H1 (cell line): ENCODE measurements at regions not wholly inside any gene's neighbourhood (a gene's known extent, or its start where the extent isn't known, plus 50 kb on each side); places are given as distances from the start of the nearest gene placed in this dataset.

Experiments used
- GABPA ChIP-seq: IDR thresholded peaks from 2 replicates; pipeline ENCODE4 v1.6.1; 2011; ENCODE audit warnings: mild to moderate bottlenecking, low read length, moderate library complexity, borderline replicate concordance; ENCODE audit not compliant: insufficient read depth
- TEAD4 ChIP-seq: IDR thresholded peaks from 2 replicates; pipeline ENCODE4 v1.6.1; 2012; ENCODE audit warnings: low read depth, low read length, inconsistent platforms, mixed read lengths

- TF ChIP-seq TEAD4 (no peak), GABPA (no peak)
Observed at GRCh38 chr7:140276001-140276400, 99.2 kb upstream of the KDM7A start.
